ENCODE measurements at regions not wholly inside any gene's neighbourhood (a gene's known extent, or its start where the extent isn't known, plus 50 kb on each side); places are given as distances from the start of the nearest gene placed in this dataset.

GRCh38 chr6:78153976-78154375 is 501.1 kb downstream of the MEI4 start:
- TF ChIP-seq CTCF (conservative IDR thresholded peaks at IDR 0.05): no peak
- TF ChIP-seq EZH2 (IDR thresholded peaks at IDR 0.05; ENCODE audit: low read depth): no peak

All from PC-9 (cell line).